RWPE1 (cell line): ENCODE measurements at regions not wholly inside any gene's neighbourhood (a gene's known extent, or its start where the extent isn't known, plus 50 kb on each side); places are given as distances from the start of the nearest gene placed in this dataset.

Experiments used
- CTCF ChIA-PET: fragments of 350-600 bp; sonication (Branson Sonifier 250); formaldehyde crosslinking; extraction: SDS; loops from one replicate; lab custom pipeline; 2021; lab: Yijun Ruan, JAX
- POLR2A ChIA-PET: fragments of 400-600 bp; formaldehyde crosslinking; extraction: SDS; loops from one replicate; lab custom pipeline; 2020; ENCODE audit warnings: antibody characterized with exemption; ENCODE audit not compliant: low non-redundant PET; lab: Yijun Ruan, JAX
- DNase-seq: peaks from one replicate; pipeline ENCODE4 v3.0.0; 2012; ENCODE audit warnings: low spot score
- H3K27ac ChIP-seq: fragments of 450-650 bp; 2 replicates; pipeline ENCODE4 v1.5.1; 2017
- TF ChIP-seq, protein P1 (sequence below): fragments of 450-650 bp; conservative IDR thresholded peaks from 2 replicates; pipeline ENCODE4 v1.5.1; 2017; ENCODE audit warnings: low read depth, mild to moderate bottlenecking

DNA sequence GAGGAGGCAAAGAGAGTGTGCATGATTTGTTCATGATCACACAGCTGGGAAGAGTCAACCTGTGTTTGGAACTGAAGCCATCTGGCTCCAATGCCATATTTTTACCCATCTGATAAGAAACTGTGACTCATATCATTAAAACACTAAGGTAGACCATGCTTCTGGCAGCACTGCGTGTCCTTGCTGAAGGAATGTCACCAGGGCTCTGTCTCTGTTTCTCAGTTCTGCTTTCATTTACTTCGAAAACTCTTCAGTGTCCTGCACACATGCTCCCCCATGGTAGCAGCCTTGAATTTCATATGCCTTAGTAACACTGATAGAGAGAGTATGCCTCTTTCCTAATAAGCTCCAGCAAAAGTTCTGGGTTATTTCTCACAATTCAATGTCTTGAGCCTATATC, 830.4 kb downstream of the DCDC2C start:
- TF ChIP-seq, protein P1, sequence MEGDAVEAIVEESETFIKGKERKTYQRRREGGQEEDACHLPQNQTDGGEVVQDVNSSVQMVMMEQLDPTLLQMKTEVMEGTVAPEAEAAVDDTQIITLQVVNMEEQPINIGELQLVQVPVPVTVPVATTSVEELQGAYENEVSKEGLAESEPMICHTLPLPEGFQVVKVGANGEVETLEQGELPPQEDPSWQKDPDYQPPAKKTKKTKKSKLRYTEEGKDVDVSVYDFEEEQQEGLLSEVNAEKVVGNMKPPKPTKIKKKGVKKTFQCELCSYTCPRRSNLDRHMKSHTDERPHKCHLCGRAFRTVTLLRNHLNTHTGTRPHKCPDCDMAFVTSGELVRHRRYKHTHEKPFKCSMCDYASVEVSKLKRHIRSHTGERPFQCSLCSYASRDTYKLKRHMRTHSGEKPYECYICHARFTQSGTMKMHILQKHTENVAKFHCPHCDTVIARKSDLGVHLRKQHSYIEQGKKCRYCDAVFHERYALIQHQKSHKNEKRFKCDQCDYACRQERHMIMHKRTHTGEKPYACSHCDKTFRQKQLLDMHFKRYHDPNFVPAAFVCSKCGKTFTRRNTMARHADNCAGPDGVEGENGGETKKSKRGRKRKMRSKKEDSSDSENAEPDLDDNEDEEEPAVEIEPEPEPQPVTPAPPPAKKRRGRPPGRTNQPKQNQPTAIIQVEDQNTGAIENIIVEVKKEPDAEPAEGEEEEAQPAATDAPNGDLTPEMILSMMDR = no peak
- no peak overlapping the region for H3K27ac ChIP-seq
- DNase-seq = no peak
- POLR2A ChIA-PET = no interaction called here
- CTCF ChIA-PET = no interaction called here

DNA sequence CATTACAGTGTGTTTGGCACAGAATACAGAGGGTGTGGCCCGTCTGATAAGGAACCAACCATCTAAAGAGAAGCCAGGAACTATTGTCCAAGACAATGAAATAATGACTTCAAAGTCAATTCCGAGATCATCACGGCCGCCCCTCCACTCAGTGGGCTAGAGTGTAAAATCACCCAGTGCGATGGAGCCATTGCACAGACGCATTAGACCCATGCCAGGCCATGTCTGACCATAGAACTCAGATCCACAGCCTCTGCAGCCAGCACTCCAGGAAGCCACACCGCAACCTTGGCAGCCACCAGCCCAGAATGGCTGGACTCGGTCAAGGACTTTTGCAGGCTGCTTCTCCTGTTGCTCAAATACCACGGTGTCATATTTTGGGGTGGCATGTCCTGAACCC, 835.7 kb downstream of the DCDC2C start:
- H3K27ac ChIP-seq = no peak overlapping the region
- DNase-seq = no peak
- ChIA-PET POLR2A (no interaction called here), CTCF (no interaction called here)
- TF ChIP-seq, protein P1 = no peak

DNA sequence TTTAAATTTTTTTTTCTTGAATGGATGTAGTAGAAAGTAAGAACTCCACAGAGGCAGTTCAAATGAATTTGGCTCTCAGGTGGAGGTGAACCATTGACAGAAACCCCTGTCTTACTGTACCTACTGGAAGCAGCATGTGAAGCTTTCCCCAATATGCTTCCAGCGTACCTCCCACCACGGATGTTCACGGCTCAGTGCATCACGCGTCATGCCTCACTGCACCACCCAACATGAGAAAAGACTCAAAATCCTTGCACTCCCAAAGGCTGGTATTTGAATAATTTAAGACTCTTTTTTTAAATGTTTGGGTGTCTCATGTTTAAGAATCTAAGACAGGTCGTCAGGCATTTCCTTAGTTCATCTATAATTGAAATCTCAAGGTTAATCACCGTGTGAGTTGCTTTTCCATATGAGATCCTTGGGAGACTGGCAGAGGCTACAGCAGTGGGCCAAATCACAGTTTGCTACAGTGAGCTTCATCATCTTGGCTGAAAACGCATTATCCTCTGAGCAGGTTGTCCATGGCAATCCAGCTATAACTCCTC, 846.4 kb downstream of the DCDC2C start:
- no peak overlapping the region for H3K27ac ChIP-seq
- ChIA-PET CTCF (no interaction called here), POLR2A (no interaction called here)
- TF ChIP-seq, protein P1 = no peak
- DNase-seq = no peak

DNA sequence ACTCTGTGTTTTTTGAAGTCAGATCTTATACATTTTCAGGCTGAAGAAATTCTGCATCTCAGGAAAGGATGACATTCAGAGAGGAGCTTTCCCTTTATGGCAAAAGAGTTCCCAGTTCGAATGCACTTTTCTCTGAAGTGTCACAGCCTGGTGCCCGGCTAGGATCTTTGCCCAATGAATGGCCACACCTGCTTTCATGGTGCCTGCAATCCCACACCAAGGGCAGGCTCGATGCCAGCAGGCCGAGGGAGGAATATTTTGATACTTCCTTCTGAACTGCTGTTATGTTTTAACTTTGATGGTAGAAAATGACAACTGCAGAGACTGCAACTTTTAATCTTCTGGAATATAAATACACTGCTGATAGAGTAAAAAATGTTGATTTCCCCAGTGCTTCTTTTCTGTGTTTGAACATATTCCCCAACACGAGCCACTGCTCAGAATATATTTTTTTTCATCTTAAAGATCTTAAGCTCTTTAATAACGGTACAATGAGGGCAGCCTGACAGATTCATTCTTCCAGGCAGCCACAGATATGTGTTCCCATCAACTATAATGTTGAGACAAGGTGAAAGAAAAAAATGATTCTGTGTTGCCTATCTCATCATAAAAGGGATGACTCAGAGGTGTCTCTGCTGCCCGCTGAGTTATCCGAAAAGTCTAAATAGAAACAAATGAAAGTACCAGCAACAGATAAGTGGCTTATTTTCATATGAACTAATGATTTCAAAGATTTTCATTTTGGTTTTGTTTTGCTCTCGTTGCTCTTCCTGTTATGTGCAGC, 848.5 kb downstream of the DCDC2C start:
- POLR2A ChIA-PET = no interaction called here
- no peak for DNase-seq
- H3K27ac ChIP-seq = no peak overlapping the region
- TF ChIP-seq, protein P1 = no peak
- CTCF ChIA-PET = no interaction called here

DNA sequence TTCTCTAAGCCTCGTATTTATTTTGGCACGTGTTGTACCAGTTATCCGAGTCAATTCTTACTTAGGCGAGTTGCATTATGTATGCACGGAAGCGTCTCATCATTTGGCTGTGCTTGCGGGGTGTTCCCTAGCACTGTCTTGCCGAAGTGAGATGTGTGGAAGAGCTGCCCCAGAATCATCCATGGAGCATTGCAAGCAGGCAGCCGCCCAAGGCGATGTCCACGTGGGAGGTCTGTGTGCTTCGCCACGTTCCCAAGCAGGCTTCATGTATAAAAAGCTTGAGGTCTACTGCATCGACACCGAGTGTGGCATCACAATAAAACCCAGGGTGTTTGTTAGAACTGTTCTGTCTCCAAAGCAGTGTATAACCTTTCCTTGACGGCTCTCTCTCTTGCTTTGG, 849.9 kb downstream of the DCDC2C start:
- TF ChIP-seq, protein P1 = no peak
- no peak for DNase-seq
- no peak overlapping the region for H3K27ac ChIP-seq
- ChIA-PET CTCF (no interaction called here), POLR2A (no interaction called here)

DNA sequence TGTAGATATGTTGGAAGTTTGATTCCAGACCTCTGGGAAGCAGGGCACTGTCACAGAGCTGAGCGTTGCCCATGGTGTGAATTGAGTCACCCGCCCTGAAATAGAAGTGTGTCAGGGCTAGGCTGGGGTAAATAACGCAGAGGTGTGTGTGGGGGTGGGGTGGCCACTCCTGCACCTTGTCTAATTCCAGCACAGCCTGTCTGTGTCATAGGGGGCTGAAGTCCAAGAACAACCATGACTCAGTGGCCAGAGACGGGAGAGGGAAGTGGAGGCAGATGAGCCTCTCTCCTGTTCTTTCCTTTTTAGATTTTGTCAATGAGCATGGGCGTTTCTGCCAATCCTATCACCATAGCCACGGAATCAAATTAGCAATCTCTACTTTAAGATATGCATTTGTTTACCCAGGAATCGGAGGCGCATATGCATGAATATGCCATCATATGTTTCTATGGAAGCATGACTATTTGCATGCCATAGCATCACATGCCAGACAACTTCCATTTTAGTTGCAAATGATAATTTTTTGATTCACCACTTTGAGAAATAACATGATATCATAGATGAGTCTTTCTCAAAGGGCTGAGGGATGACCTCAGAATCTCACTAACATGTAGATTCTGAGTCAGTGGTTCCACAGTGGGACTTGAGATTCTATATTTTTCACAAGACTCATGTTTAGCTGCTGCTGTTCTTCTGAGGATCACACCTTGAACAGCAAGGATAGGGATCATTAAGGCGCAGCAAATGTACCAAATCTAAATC, 852.9 kb downstream of the DCDC2C start:
- ChIA-PET CTCF (interaction anchor here (0.6 kb wide), 1 partner anchor 427 kb away, joined by 3 read pairs; no protein-coding TSS in a partner anchor), POLR2A (no interaction called here)
- no peak overlapping the region for H3K27ac ChIP-seq
- TF ChIP-seq, protein P1 = no peak
- DNase-seq = no peak
